ENCODE measurements at regions not wholly inside any gene's neighbourhood (a gene's known extent, or its start where the extent isn't known, plus 50 kb on each side); places are given as distances from the start of the nearest gene placed in this dataset.

GRCh38 chr13:107447591-107447990 is 767.7 kb downstream of the LIG4 start:
- TF ChIP-seq CTCF (IDR thresholded peaks at IDR 0.05; ENCODE audit: insufficient read depth, low read length, poor library complexity, severe bottlenecking), result no peak
- TF ChIP-seq EZH2phosphoT487 (conservative IDR thresholded peaks at IDR 0.05; ENCODE audit: low read length), result no peak

Data from SU-DHL-6 (cell line).